ENCODE measurements at regions not wholly inside any gene's neighbourhood (a gene's known extent, or its start where the extent isn't known, plus 50 kb on each side); places are given as distances from the start of the nearest gene placed in this dataset.

- no peak overlapping the region for H2AFZ ChIP-seq (ENCODE audit: control insufficient read depth, low read depth, low read length)
- H3K4me1 ChIP-seq (ENCODE audit: control insufficient read depth, insufficient read depth, low read length), result no peaks in the 10 kb centered on the region
- ChIA-PET SMC1A (ENCODE audit: uncharacterized antibody, unreplicated experiment) (no interaction called here), RAD21 (ENCODE audit: unreplicated experiment) (no interaction called here), POLR2A (no interaction called here), CTCF (no interaction called here)
- in situ Hi-C loops (cut with MboI), result no loop called here
- H3K36me3 ChIP-seq (ENCODE audit: control insufficient read depth in 2 of 2, insufficient read depth in 2 of 2, low read length in 1 of 2), result no peaks in the 10 kb centered on the region
- H3K9ac ChIP-seq (ENCODE audit: control insufficient read depth, insufficient read depth, low read length), result no peak overlapping the region
- H3K27ac ChIP-seq (ENCODE audit: control insufficient read depth, insufficient read depth), result no peak overlapping the region
- H3K4me3 ChIP-seq, result no peak overlapping the region
- BruUV-seq (replicated peaks), result no TSS peak
- no peaks in the 10 kb centered on the region for H3K27me3 ChIP-seq (replicated peaks in 1 of 2; ENCODE audit: control insufficient read depth in 2 of 2, insufficient read depth in 2 of 2, low read length in 1 of 2)
- no peak for FAIRE-seq
- ATAC-seq, result no peak
- no peaks in the 10 kb centered on the region for H4K20me1 ChIP-seq (ENCODE audit: control insufficient read depth, insufficient read depth)
- H3K79me2 ChIP-seq (ENCODE audit: control insufficient read depth, insufficient read depth, low read length), result no peaks in the 10 kb centered on the region
- no peak for DNase-seq (ENCODE audit: low read depth, low spot score)
- WGBS (ENCODE audit: insufficient coverage, insufficient replicate concordance, low lambda C conversion rate, missing lambda C conversion rate), result 48% methylated on average over 2 of the region's 2 CpGs
- H3K4me2 ChIP-seq (ENCODE audit: control insufficient read depth, insufficient read depth), result no peak overlapping the region
- intact Hi-C loops (cut with micrococcal nuclease; ENCODE audit: unreplicated experiment), result no loop called here
- TF ChIP-seq ZSCAN29 (IDR thresholded peaks at IDR 0.05), result no peak
- TF ChIP-seq PRDM15 (CRISPR knock-in tag; IDR thresholded peaks at IDR 0.05), result no peak
- no peak for TF ChIP-seq NKRF (conservative IDR thresholded peaks at IDR 0.05)
- TF ChIP-seq NFIC (IDR thresholded peaks at IDR 0.05; ENCODE audit: low read depth, low read length), result no peak
- TF ChIP-seq IRF4 (IDR thresholded peaks at IDR 0.05; ENCODE audit: low read depth, low read length), result no peak
- no peak for TF ChIP-seq NR2F1 (conservative IDR thresholded peaks at IDR 0.05)
- TF ChIP-seq HDAC6 (IDR thresholded peaks at IDR 0.05; ENCODE audit: unreplicated experiment), result no peak
- TF ChIP-seq KLF5 (IDR thresholded peaks at IDR 0.05; ENCODE audit: partially characterized antibody), result no peak
- TF ChIP-seq JUND (IDR thresholded peaks at IDR 0.05; ENCODE audit: low read depth, low read length), result no peak
- no peak for TF ChIP-seq NFYA (IDR thresholded peaks at IDR 0.05; ENCODE audit: borderline replicate concordance, low read depth, low read length)
- TF ChIP-seq ASH2L (IDR thresholded peaks at IDR 0.05; ENCODE audit: borderline replicate concordance, low read depth), result no peak
- no peak for TF ChIP-seq SPI1 (IDR thresholded peaks at IDR 0.05; ENCODE audit: borderline replicate concordance, insufficient read depth, low read depth, low read length)
- no peak for TF ChIP-seq IKZF2 (IDR thresholded peaks at IDR 0.05)
- TF ChIP-seq CTCF (IDR thresholded peaks at IDR 0.05 in 2 of 3, conservative IDR thresholded peaks at IDR 0.05 in 1 of 3; ENCODE audit: control insufficient read depth in 2 of 3, extremely low read depth in 1 of 3, insufficient read depth in 1 of 3, low read depth in 3 of 3, low read length in 3 of 3), result no peak
- no peaks in the 10 kb centered on the region for H3K9me3 ChIP-seq (replicated peaks; ENCODE audit: control insufficient read depth, insufficient read depth, low read length)
Observed at GRCh38 chr4:63831590-63832155, 577.6 kb downstream of the TECRL start.

Measured in GM12878 (cell line).